Stimulated activated naive CD4-positive, alpha-beta T cell (primary cell): ENCODE measurements at regions not wholly inside any gene's neighbourhood (a gene's known extent, or its start where the extent isn't known, plus 50 kb on each side); places are given as distances from the start of the nearest gene placed in this dataset.

ENCODE experiments used
- DNase-seq, 6 experiments: peaks; one replicate each; lab custom pipeline; 2025; lab: John Stamatoyannopoulos, UW

DNA sequence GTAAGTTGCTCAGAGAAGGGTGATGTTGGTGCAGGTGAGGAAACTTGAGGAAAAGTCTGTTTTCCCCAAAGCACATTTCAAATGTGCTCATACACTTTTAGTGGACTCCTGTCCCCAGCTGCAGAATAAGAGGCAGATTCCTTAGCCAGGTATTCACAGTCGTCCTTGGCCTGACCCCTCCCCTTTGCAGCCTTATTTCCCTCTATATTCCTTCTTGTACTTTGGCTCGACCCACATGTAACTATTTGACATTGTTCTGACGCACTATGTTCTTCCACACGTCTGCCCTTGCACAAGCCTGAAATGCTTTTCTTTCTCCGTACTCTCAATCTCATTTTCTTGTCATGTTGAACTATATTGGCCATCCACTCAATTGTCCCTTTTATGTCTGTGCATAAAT lies 498.4 kb upstream of the USP24 start:
- no peak for DNase-seq

DNA sequence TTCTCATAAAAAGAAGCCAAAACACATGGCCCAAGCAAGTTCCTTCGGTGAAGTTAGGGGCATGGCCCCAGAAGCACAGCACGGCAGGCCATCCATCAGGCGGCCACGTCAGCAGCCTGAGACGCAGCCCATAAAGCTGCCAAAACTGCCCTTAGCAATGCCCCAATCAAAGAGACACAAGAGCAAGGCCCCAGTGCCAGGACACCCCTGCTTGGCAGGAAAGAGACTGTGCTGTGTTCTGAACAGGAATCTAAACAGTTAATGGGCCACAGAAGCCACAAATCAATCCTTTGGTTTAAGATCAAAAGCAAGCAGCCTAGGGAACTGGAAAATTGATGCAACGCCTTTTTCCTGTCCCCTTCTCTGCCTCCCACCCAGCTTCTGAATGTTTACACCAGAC lies 497.0 kb upstream of the USP24 start:
- no peak for DNase-seq

DNA sequence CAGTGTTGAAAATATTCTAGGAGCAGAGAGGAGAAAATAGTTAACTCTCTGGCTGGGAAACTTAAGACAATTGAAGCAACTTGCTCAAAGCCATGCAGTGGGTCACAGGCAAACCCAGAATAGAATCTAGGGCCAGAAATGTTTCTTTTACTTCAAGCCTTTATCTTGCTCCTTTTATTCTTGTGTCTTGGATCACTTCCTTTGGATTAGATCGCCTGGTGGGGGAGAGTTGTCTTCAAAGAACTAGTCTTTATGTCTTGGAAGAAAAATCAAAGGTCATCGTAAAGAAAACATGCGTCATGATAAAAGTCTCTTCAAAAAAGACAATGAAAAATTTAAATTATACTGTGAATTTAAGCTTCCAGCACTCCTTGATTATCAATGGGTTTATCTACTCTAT lies 493.6 kb upstream of the USP24 start:
- DNase-seq: no peak

DNA sequence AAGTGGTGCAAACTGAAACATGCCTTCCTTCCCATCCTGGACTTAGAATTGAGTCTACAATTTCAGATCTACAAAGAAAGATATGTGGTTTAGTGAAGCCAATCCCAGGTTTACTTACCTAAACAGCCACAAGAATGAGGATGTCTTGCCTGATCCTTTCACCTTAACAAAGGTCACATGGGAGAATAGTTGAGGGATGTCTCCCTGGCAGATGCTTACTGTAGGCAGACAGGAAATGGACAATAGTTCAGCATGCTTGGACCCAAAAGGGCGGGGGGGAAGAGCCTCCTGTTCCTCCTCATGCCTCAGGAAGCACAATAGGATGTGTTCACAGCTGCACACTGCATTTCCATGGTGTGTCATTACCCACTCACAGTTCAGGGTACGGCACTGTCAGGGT lies 492.7 kb upstream of the USP24 start:
- DNase-seq: no peak

DNA sequence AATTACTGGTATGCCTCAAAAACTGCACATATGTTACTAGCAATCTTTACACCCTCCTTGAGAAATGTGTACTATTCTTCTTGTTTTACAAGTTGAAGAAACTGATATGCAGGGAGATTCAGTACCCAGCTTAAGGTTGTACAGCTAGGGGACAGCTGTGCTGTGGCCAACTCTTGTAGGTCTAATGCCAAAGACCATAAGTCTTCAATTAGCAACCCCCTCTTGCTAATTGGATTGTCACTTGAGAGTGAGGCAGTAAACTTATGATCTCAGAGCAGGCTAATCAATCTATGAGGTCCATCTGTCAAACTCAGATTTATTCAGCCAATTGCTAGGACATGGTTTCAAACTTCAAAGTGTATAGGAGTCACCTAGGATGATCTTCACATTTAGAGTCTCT lies 492.0 kb upstream of the USP24 start:
- no peak for DNase-seq

DNA sequence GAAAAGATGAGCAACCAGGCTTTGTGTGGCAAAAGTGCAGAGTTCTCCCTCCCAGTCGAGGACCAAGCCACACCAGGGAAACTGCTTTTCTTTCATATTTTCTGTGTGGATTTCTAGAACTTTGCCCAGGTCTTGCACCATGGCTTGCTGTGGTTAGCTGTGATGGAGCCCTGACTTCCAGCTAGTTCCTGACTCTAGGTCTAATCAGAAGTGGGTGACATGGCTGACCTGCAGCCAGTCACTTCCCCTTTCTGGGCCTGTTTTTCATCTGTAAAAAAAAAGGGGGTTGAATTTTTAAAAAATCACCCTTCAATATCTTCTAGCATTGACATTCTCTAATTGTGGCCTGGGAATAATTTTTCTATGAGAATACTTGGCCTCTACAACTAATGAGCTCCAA lies 491.2 kb upstream of the USP24 start:
- no peak for DNase-seq

DNA sequence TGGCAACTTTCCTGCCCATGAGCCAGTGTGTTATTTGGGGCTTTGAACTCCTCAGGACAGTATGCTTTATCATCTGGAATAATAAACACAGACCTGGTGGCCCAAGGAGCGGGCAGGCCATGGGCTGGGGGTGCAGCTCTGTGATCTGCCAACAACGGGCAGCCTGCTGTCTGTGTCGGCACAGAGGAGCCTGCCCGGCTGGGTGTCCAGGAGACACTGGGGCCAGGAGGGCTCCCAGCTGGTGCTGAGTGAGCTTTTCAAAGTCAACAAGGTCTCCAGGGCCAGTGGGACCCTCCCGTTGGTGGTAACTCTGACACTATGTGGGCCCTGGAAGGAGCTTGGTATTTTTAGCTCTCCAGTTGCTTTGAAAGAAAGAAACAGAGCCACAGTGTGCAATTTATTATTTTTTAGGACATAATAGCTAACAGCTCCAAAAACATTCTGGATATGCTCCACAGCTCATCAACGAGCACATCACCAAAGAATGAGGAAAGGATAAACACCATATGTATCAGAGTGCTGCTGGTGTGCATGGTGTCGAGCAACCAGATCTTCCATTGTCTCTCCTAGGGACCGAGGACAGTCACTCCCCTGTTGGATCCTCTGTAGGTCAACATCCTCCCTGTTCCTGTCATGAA lies 488.7 kb upstream of the USP24 start:
- no peak for DNase-seq

DNA sequence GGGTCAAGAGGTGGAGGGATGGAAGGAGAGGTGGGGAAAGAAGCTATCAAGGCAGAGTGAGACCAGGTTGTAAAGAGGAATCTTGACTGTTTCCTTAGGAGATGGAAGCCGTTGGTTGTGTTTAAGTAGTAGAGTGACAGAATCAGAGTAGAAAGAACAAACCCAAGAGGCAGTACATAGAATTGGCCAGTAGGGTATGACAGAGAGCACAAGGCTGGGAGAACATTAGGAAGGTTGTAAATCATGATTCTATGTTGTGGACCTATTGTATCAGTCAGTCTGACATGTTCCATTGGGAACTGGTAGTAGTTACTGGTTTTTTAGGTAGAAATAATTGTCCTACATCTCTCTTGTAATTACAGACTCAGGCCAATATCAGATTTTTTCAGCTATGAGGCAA lies 486.9 kb upstream of the USP24 start:
- no peak for DNase-seq

DNA sequence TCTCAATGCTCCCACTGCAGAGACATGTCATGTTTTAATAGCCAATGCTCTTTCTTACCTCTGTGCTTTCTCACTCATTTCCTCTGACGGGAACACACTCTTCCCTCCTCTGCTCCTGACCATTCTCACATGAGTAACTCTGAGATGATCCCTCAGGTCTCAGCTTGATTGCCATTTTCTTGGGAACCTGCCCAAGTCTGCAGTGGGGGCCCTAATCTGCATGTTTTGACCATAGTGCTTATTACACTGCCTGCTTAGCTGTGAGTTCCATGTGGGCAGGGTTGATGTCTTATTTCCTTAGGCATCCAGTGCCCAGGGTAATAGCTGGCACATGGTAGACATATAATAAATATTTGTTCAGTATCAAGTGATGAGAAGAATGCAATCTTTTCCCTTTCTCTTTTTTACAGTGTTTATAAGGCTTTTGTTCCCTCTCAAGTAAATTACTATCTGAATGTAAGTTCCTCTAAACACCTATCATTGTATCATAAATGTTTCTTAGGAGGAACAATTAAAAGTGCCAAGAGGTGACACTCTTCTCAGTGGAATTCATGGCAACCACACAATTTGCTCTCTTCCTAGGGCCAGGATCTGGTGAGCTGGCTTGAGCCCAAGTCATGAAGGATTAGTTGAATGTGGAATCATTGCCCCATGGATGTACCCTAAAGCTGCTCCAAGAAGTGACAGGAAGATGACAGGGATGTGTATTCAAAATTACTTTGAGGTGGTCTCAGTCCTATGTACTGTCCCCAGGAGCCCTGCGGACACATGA lies 485.4 kb upstream of the USP24 start:
- DNase-seq: no peak

DNA sequence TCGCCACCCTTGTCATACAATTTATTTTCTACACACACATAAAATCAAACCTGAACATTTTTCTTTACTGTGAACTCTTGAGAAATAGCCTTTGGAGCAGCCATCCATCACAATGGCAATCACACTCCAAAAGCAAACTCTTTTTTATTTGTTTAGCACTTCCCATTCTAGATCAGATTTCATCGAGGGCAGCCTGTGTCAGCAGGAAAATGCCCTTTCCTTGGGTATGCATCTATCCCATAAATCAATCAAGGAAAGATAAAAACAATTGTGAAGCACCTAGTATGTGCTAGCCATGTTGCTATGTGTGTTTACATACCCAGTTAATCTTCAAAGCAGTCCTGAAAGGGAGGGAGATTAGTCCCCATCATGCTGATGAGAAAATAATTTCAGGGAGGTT lies 484.1 kb upstream of the USP24 start:
- no peak for DNase-seq

DNA sequence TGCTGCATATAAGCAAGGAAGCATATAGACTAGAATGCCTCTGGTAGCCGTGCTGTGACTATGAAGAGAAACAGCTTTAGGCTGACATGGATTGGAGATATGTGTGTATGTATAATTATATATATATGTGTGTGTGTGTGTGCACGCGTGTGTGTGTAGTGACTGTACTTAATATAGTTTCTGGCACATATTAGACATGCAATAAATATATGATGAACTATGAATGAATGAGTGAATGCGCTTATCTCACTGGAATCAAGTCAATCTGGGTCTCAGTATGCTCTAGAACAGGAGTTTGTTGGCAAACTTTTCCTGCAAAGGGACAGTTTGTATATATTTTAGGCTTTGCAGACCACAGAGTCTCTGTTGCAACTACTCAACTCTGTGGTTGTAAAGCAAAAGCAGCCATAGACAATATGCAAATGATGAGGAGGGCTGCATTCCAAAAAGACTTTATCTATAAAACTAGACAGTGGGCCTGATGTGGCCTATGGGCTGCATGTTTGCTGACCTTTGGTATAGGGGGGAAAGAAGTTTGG lies 482.9 kb upstream of the USP24 start:
- DNase-seq: no peak

DNA sequence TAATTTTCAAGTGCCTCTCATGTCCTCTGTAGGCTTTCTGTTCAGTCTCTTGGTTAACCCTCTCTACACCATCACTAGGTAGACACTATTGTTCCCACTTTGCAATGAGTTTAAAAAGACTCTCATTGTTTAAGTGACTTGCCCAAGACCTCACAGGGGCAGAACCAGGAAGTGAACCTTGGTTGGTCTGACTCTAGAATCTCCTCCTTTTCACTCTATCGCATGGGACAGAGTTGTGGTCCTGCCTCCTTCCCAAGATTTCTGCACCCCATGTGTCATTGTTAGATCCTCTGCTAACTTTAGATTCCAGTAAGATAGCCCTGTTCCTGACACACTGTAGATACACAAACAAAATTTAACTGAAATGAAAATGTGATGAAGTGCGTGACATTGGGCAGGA lies 481.7 kb upstream of the USP24 start:
- no peak for DNase-seq

DNA sequence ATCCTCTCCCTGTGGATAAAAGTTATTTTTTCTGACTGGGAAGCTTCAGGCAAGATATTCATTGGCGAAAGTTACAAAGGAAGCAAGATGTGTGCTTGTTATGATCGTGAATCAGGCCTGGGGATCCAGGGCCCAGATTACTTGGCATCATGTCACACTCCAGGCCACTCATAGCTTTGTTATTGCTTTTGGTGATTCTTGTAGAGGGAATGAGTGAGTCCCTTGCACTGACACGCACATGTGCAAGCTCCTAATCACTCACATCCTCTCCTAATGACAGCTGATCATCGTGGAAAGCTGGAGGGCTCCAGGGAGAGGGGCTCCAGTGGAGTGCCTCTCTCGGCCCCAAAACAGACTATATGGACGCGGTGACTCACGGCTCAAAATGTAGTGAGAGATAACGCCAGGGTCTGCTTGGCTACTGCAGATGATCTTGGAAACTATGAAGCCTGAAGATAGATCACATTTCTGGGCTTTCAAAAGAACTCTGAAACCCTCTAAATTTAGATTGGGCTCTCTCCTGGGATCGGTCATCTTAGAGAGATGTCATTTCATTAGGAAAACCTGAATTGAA lies 481.1 kb upstream of the USP24 start:
- no peak for DNase-seq

DNA sequence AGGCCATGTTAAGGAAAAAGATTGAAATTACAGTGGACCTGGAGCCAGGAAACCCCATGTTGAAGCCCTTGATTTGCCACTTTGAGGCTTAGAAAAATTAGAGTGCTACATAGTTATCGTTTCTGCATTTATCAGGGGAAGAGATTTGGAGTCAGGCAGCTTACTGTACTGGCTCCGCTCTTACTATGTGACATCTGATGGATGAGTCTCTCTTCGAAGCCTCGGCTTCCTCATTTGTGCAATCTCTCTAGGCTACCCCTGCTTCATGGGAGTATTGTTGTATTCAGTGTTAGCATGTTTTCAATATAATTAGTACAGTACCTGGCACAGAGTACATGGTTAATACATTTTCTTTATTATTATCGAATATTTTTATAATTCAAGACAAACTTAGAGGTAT lies 480.4 kb upstream of the USP24 start:
- no peak for DNase-seq

DNA sequence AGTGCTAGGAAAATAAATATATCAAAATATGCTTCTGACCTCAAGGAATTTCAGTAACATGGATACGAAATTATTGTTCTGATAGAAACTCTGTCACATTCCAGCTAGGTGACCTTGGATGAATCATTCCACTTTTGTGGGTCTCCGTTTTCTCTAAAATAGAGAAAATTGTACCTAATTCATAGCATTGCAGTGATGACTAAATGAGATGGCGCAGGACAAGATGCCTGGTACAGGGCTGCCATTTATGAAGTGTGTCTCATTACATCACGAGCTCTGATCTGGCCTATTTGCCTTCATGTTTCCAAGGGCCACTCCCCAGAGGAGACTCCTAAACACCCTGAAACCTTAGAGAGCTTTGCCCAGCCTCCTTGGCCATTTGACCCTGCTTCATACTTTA lies 480.0 kb upstream of the USP24 start:
- DNase-seq: no peak

DNA sequence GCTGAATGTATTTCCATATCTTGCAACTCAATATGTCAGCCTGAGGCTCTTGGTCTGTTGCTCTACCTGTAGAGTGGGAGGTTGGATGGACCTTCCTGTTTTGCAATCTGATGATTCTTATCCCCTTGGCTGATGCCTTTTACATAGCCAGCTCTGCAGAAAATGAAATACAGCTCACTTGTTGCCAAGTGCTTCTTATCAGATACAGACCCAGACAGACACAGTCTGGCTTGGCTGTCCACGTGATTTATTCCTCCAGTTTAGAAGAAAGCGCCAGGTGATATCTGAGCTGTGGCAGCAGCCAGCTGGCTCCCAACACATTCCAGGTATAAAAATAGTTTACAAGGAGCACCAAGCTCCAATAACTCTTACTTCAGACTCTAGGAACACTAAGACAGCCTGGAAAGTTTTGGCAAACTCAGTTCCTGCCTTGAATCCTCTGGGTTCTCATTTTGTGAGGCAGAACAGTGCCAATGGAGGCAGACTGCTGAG lies 479.2 kb upstream of the USP24 start:
- DNase-seq: no peak

DNA sequence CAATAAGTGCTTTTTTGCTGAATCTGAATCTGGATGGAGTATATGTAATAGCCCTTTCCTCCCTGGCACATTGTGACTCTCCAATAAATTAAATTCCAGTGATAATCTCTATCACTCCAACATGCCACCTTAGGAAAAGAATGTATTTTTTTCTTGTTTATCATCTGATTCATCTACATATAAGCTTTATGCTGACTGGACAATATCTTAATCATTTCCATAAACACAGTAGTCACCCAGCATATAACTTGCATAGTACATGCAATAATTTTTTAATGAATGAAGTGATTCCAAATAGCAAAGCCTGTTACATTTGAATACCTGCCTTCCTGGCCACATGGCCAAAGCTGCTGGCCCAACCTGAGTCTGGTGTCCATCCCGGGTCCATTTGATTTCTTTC lies 477.6 kb upstream of the USP24 start:
- DNase-seq: no peak

DNA sequence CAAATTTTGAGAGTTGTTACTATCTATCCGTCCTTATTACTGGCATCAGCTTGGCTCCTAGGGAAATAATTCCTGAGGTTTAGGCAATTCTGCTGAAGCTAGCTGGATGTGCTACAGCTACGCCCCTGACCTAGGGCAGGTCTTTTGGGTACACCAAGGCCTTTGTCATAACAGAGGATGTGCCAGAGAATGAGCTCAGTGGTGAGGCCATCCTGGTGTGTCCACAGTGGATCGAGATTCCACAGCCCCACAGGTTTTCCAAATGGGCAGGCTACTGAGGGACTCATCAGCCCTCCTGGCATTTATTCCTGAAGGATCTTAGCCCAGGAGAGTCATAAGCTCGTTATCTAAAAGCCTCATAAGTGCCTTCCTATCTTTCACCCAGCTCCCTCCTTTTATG lies 475.2 kb upstream of the USP24 start:
- no peak for DNase-seq

DNA sequence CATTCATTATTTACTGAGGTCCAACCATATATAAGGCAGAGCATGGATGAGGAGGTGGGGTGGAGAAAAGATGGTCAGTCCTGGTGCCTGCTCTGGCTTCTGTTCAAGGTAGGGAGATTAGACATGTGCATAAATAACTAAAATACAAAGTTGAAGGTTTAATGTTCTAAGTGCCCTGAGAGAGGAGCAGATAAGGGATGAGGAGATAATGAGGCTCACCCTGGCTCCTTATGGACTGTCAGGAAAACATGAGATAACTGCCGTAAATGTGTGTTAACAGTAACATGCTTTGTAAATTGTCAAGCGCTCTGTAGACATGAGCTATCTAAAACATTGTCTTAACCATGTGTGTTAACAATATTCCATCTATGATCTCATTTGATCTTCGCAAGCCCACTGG lies 474.6 kb upstream of the USP24 start:
- DNase-seq: no peak

DNA sequence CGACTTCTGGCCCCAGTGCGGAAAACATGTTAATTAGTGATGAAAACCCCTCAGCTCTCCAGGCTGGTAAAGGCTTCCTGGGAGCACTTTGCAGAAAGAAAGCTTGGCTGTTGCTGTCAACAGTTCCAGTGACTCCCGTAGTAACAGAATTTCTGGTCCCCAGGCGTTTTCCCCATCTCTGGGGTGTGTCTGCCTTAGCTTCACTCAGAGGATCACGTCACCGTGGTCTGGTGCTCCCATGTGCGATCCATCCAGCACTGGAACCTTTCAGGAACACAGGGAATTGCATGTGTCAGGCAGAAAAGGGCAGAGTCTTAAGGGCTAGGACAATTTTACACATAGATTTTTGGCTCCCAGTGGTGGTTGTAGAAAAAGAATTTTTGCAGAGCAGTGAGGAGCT lies 470.4 kb upstream of the USP24 start:
- no peak for DNase-seq

DNA sequence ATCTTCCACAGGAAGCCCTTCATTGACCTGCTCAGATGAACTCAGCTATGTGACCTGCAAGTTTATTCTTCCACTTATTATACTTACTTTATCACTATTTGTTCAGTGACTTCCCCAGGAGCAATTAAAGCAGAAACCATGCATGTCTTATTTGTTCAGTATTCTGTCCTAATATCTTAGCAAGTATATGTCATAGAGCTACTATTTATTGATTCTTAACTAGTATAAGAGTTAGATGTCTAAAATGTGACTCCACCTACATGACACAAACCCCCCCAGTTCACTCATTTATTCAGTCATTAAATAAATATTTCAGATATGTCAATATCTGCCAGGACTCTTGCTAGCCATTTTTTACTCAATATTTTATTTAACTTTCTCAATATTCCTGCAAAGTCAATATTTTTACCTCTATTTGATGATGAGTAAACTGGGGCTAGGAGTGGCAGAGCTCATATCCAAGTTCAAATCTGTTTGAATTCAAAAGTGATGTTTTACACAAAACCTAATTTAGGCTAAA lies 469.0 kb upstream of the USP24 start:
- no peak for DNase-seq

DNA sequence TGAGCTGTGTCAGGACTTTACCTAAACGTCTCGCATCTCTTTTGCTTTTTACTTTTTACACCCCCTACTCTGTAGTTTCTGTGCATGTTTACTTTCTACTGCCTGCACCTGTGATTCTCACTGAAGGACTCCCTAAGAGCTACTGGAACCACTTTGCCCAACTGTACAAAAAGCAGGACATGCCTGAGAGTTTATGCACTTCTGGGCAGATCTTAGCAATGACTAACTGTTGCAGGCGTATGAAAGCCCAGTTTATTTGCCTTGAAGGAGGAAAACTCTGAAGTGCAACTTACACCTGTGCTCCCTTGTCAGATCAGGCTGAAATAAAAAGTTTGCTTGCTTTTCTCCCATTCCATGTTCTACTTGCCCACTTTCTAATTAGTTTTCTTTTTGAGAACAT lies 467.0 kb upstream of the USP24 start:
- DNase-seq: no peak

DNA sequence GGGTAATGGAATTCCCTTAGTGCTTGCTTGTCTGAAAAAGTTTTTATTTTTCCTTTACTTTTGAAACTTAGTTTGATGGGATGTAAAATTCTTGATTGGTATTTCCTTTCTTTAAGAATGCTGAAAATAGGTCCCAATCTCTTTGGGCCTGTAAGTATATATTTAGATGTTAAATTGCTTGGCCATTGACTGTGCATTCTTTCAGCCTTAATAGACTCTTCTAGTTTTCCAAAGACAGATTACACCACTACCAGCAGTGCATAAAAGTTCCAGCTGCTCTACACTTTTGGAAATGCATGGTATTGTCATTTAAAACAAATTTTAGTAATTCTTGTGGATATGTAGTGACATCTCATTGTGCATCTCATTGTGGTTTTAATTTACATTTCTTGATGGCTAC lies 464.8 kb upstream of the USP24 start:
- no peak for DNase-seq
